ENCODE measurements at regions not wholly inside any gene's neighbourhood (a gene's known extent, or its start where the extent isn't known, plus 50 kb on each side); places are given as distances from the start of the nearest gene placed in this dataset.

DNA sequence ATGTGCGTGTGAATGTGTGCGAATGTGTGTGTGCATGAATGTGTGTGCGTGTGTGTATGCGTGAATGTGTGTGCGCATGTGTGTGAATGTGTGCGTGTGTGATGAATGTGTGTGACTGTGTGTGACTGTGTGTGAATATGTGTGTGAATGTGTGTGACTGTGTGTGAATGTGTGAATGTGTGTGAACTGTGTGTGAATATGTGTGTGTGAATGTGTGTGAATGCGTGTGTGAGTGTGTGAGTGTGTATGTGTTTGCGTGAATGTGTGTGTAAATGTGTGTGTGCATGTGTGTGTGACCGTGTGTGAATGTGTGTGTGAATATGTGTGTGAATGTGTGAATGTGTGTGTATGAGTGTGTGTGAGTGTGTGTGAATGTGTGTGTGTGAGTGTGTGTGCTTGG, 1103.8 kb downstream of the TSN start:
- TF ChIP-seq, protein P1, sequence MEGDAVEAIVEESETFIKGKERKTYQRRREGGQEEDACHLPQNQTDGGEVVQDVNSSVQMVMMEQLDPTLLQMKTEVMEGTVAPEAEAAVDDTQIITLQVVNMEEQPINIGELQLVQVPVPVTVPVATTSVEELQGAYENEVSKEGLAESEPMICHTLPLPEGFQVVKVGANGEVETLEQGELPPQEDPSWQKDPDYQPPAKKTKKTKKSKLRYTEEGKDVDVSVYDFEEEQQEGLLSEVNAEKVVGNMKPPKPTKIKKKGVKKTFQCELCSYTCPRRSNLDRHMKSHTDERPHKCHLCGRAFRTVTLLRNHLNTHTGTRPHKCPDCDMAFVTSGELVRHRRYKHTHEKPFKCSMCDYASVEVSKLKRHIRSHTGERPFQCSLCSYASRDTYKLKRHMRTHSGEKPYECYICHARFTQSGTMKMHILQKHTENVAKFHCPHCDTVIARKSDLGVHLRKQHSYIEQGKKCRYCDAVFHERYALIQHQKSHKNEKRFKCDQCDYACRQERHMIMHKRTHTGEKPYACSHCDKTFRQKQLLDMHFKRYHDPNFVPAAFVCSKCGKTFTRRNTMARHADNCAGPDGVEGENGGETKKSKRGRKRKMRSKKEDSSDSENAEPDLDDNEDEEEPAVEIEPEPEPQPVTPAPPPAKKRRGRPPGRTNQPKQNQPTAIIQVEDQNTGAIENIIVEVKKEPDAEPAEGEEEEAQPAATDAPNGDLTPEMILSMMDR (IDR thresholded peaks at IDR 0.05; ENCODE audit: insufficient read depth, low read length), result no peak
- TF ChIP-seq POLR2AphosphoS5 (IDR thresholded peaks at IDR 0.05; ENCODE audit: low read depth), result no peak

All from HL-60 (cell line).